NT2/D1 (cell line): ENCODE measurements at regions not wholly inside any gene's neighbourhood (a gene's known extent, or its start where the extent isn't known, plus 50 kb on each side); places are given as distances from the start of the nearest gene placed in this dataset.
"Not testable (repeated sequence)": the region's sequence is repeated elsewhere in the genome, so short reads cannot be mapped to it uniquely, and the experiment has no call there.

Source experiments
- DNase-seq: peaks from one replicate; pipeline ENCODE4 v3.0.0-alpha.2; 2011; ENCODE audit warnings: low read depth, low spot score
- H3K27me3 ChIP-seq: 2 replicates; pipeline ENCODE4 v1.6.0; 2011; ENCODE audit warnings: mild to moderate bottlenecking; ENCODE audit not compliant: insufficient read length, insufficient read depth
- H3K36me3 ChIP-seq: 2 replicates; pipeline ENCODE4 v1.6.1; 2011; ENCODE audit warnings: mild to moderate bottlenecking, low read length, mixed read lengths; ENCODE audit not compliant: insufficient read depth, insufficient read length
- H3K4me1 ChIP-seq: 2 replicates; pipeline ENCODE4 v1.5.1; 2011; ENCODE audit not compliant: insufficient read depth, insufficient read length
- H3K4me3 ChIP-seq: 2 replicates; pipeline ENCODE4 v1.5.1; 2011; ENCODE audit warnings: low read depth; ENCODE audit not compliant: insufficient read length
- H3K9ac ChIP-seq: 2 replicates; pipeline ENCODE4 v1.6.0; 2011; ENCODE audit warnings: low read depth; ENCODE audit not compliant: insufficient read length
- H3K9me3 ChIP-seq: 2 replicates; pipeline ENCODE4 v1.5.1; 2011; ENCODE audit warnings: mild to moderate bottlenecking, low read length; ENCODE audit not compliant: insufficient read depth
- SUZ12 ChIP-seq: IDR thresholded peaks from 2 replicates; pipeline ENCODE4 v1.6.1; 2011; ENCODE audit not compliant: insufficient read length, insufficient read depth; ENCODE audit errors: extremely low read depth
- YY1 ChIP-seq: IDR thresholded peaks from 2 replicates; pipeline ENCODE4 v1.6.1; 2011; ENCODE audit not compliant: insufficient read length, insufficient read depth
- ZNF274 ChIP-seq: IDR thresholded peaks from 2 replicates; pipeline ENCODE4 v1.6.1; 2011; ENCODE audit warnings: mild to moderate bottlenecking, low read depth, low read length

DNA sequence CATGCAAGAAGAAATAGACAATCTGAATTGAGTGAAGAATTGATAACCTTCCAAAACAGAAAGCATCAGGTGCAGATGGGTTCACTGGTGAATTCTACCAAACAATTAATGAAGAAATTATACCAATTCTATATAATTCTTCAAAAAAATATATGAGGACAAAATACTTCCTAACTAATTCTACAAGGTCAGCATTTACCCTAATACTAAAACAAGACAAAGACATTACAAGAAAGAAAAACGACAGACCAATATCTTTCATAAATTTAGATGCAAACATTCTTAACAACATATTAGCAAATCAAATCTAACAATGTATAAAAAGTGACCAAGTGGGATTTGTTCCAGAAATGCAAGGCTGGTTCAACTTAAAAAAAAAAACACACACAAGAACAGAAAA lies 183.9 kb downstream of the BARX1 start:
- DNase-seq: no peak
- no peak overlapping the region for H3K4me3 ChIP-seq
- 0 out of 2 replicates have a peak, but pooled peaks cover under 1% of the 10 kb centered on the region for H3K9me3 ChIP-seq
- H3K9ac ChIP-seq: no peak overlapping the region
- no peaks in the 10 kb centered on the region for H3K36me3 ChIP-seq
- TF ChIP-seq YY1: no peak
- TF ChIP-seq SUZ12: no peak
- no peak for TF ChIP-seq ZNF274
- H3K27me3 ChIP-seq: no peaks in the 10 kb centered on the region
- H3K4me1 ChIP-seq: no peaks in the 10 kb centered on the region

DNA sequence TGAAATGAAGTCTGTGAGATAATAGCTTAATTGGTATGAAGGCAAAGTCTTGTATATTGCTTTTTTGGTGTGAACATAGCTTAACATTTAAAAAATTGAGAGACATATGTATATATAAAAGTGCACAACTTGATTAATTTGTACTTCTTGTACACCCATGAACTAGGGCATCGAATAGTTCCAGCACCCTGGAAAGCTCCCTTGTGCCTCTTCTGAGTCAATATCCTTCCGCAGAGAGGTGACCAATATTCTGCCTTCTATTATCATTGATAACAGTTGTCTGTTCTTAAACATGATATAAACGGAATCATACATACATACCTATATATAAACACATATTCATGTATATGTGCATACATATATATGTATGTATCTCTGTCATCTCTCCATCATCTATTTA lies 185.4 kb downstream of the PHF2 start:
- Histone ChIP-seq H3K4me1 (no peaks in the 10 kb centered on the region), H3K4me3 (no peak overlapping the region), H3K9ac (no peak overlapping the region), H3K36me3 (no peaks in the 10 kb centered on the region), H3K27me3 (no peaks in the 10 kb centered on the region), H3K9me3 (peaks cover 13% of the 10 kb centered on the region; the same call in 1 of the 2 replicates)
- no peak for TF ChIP-seq SUZ12
- no peak for TF ChIP-seq ZNF274
- no peak for TF ChIP-seq YY1
- no peak for DNase-seq

DNA sequence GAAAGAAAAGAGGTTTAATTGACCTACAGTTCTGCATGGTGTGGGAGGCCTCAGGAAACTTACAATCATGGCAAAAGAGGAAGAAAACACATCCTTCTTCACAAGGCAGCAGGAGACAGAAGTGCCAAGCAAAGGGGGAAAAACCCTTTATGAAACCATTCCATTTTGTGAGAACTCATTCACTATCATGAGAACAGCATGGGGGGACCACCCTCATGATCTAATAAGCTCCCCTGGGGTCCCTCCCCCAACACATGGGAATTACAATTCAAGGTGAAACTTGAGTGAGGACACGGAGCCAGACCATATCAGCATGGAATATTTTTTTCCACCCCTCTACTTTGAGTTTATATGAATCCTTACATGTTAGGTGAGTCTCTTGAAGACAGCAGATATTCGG lies 173.7 kb downstream of the PHF2 start:
- Histone ChIP-seq H3K27me3 (no peaks in the 10 kb centered on the region), H3K4me3 (no peak overlapping the region), H3K9ac (no peak overlapping the region), H3K9me3 (peaks cover 46% of the 10 kb centered on the region), H3K36me3 (no peaks in the 10 kb centered on the region), H3K4me1 (no peaks in the 10 kb centered on the region)
- DNase-seq: no peak
- TF ChIP-seq SUZ12 (no peak), ZNF274 (peak; percentile 66)

DNA sequence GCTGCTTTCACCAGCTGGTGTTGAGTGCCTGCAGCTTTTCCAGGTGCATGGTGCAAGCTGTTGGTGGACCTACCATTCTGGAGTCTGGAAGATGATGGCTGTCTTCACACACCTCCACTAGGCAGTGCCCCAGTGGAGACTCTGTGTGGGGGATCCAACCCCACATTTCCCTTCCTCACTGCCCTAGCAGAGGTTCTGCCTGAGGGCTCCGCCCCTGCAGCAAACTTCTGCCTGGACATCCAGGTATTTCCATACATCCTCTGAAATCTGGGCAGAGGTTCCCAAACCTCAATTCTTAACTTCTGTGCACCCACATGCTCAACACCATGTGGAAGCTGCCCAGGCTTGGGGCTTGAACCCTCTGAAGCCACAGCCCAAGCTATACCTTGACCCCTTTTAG lies 172.4 kb downstream of the PHF2 start:
- not testable (repeated sequence) for H3K4me1 ChIP-seq, H3K4me3 ChIP-seq, H3K36me3 ChIP-seq, DNase-seq, H3K27me3 ChIP-seq, H3K9ac ChIP-seq
- peaks cover 41% of the 10 kb centered on the region for H3K9me3 ChIP-seq

DNA sequence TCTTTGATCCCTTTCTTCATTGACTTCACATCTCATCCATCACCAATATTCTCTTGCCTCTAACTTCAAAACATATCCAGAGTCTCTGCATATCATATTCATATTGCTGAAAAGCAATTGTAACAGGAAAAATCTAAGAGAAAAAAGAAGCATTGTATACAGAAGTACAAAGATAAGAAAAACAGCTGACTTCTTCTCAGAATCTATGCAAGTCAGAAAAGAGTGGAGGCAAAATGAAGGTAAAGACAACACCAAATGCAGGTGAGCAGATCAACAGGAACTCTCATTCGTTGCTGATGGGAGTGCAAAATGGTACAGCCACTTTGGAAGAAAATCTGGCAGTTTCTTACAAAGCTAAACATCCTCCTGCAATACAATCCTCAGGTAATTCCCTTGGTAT lies 155.6 kb downstream of the PHF2 start:
- Histone ChIP-seq H3K27me3 (no peaks in the 10 kb centered on the region), H3K4me3 (no peak overlapping the region), H3K9ac (no peak overlapping the region), H3K4me1 (no peaks in the 10 kb centered on the region), H3K36me3 (no peaks in the 10 kb centered on the region), H3K9me3 (peaks cover 21% of the 10 kb centered on the region; the same call in 1 of the 2 replicates)
- no peak for DNase-seq
- TF ChIP-seq ZNF274: no peak
- TF ChIP-seq SUZ12: no peak
- TF ChIP-seq YY1: no peak

DNA sequence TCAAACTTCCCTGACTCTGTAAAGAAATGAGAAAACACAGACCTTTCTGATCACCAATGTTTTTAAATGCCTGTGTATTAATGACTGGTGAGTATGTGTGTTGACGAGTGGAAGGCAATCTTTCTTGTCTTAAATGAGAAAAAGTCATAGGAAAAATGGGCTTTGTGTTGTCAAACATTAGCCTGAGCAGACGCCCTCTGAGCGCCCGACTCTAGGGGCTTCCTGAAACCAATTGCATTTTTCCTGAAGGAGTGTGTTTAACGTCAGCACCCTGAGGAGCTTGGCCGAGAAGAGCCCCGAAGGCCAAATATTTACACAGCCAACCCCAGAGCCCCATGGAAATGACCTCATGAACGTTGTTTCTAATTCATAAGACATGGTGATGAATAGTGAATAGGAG lies 154.3 kb downstream of the PHF2 start:
- H3K9ac ChIP-seq: no peak overlapping the region
- H3K4me3 ChIP-seq: no peak overlapping the region
- TF ChIP-seq YY1: no peak
- no peak for TF ChIP-seq ZNF274
- TF ChIP-seq SUZ12: no peak
- no peak for DNase-seq
- no peaks in the 10 kb centered on the region for H3K27me3 ChIP-seq
- H3K36me3 ChIP-seq: no peaks in the 10 kb centered on the region
- no peaks in the 10 kb centered on the region for H3K4me1 ChIP-seq
- H3K9me3 ChIP-seq: peaks cover 21% of the 10 kb centered on the region; the same call in 1 of the 2 replicates

DNA sequence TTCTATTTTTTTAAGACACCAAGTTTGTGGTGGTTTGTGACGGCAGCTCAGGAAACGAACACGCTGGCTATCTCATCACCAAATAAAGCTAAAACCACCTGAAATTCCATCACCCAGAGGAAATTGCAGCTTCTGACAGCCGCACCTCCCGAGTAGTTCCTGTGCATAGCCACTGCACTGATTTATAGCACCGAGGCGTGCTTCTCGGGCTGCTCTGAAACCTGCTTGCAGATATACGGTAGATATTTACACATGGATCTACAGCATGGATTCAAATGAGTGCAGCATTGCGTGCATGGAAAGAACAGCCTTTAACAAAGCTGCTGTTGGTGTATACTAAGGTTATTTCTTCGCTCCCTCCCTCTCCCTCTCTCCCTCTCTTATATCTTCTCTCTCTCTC lies 153.8 kb downstream of the PHF2 start:
- TF ChIP-seq SUZ12 (no peak), ZNF274 (no peak), YY1 (no peak)
- Histone ChIP-seq H3K27me3 (no peaks in the 10 kb centered on the region), H3K9ac (no peak overlapping the region), H3K4me1 (no peaks in the 10 kb centered on the region), H3K36me3 (no peaks in the 10 kb centered on the region), H3K4me3 (no peak overlapping the region), H3K9me3 (peaks cover 21% of the 10 kb centered on the region; the same call in 1 of the 2 replicates)
- no peak for DNase-seq
